Right cardiac atrium (tissue), 5 donors: ENCODE measurements at regions not wholly inside any gene's neighbourhood (a gene's known extent, or its start where the extent isn't known, plus 50 kb on each side); places are given as distances from the start of the nearest gene placed in this dataset.

Experiments used
- ATAC-seq, 2 donors: fragments of 200-7000 bp; cut with Tn5 transposase; one replicate each; pipeline versions ENCODE4 v1.8.0 to v1.9.1; 2020; ENCODE audit warnings: moderate library complexity in 2 of 2, mild to moderate bottlenecking in 1 of 2
- DNase-seq, 3 donors: peaks; one replicate each; pipeline ENCODE4 v3.0.0-alpha.2; 2020
- H3K27ac ChIP-seq: one replicate; pipeline ENCODE4 v1.5.1; 2013; ENCODE audit warnings: mild to moderate bottlenecking, low read length, control low read depth, moderate library complexity
- H3K27me3 ChIP-seq: one replicate; pipeline ENCODE4 v1.6.1; 2013; ENCODE audit not compliant: control insufficient read depth, insufficient read depth
- H3K4me1 ChIP-seq: one replicate; pipeline ENCODE4 v1.6.1; 2013; ENCODE audit warnings: low read length; ENCODE audit not compliant: control insufficient read depth, insufficient read depth
- H3K4me3 ChIP-seq: one replicate; pipeline ENCODE4 v1.5.1; 2013; ENCODE audit warnings: low read length, control low read depth
- H3K9me3 ChIP-seq: one replicate; pipeline ENCODE4 v1.6.1; 2013; ENCODE audit warnings: low read length; ENCODE audit not compliant: control insufficient read depth
- WGBS: extraction: QIAGEN DNeasy Blood & Tissue Kit; methylation state at CpG from one replicate; pipeline ENCODE4 v1.1.7; 2013; 5-methylcytosine and 5-hydroxymethylcytosine counted together
- intact Hi-C, 4 donors: fragments of 100-400 bp; cut with DNase I; formaldehyde crosslinking; loops; one replicate each; pipeline versions ENCODE4 v1.11.0 to v1.14.0; 2022 to 2023
- donor health status: healthy with polysubstance abuse.
- donor health status: DM: no; HTN: yes; CAD: no.
- donor health status: DM: no; HTN: no; CAD: no.
- donor health status: DM: no; HTN: yes; CAD: no; lungs with severe emphysema.
- donor health status: DM: yes; HTN: yes; CAD: no.

- WGBS, result 90% methylated on average over 4 of the region's 4 CpGs
- intact Hi-C loops, result no loop called here
Observed at GRCh38 chr13:34002924-34003323, 185.0 kb downstream of the RFC3 start.

GRCh38 chr13:34003656-34004055 is 185.7 kb downstream of the RFC3 start:
- intact Hi-C loops, result no loop called here
- DNase-seq (no peak), ATAC-seq (no peak)
- no peaks in the 10 kb centered on the region for H3K27me3 ChIP-seq
- H3K27ac ChIP-seq, result no peak overlapping the region
- H3K4me1 ChIP-seq, result no peaks in the 10 kb centered on the region
- no peak overlapping the region for H3K4me3 ChIP-seq
- no peaks in the 10 kb centered on the region for H3K9me3 ChIP-seq
- 54% methylated on average over 4 of the region's 4 CpGs for WGBS

More at GRCh38 chr13:34002924-34003323, 185.0 kb downstream of the RFC3 start:
- no peak overlapping the region for H3K4me3 ChIP-seq
- no peak overlapping the region for H3K27ac ChIP-seq
- H3K4me1 ChIP-seq, result no peaks in the 10 kb centered on the region
- DNase-seq (no peak), ATAC-seq (no peak)
- no peaks in the 10 kb centered on the region for H3K9me3 ChIP-seq
- H3K27me3 ChIP-seq, result no peaks in the 10 kb centered on the region

- DNase-seq (no peak), ATAC-seq (no peak)
- intact Hi-C loops, result no loop called here
- no peaks in the 10 kb centered on the region for H3K9me3 ChIP-seq
- no peaks in the 10 kb centered on the region for H3K4me1 ChIP-seq
- no peaks in the 10 kb centered on the region for H3K27me3 ChIP-seq
- 93% methylated on average over 14 of the region's 14 CpGs for WGBS
- no peak overlapping the region for H3K27ac ChIP-seq
- no peak overlapping the region for H3K4me3 ChIP-seq
Observed at GRCh38 chr13:34004676-34005075, 186.7 kb downstream of the RFC3 start.

GRCh38 chr13:34006011-34006410 is 188.1 kb downstream of the RFC3 start:
- Histone ChIP-seq H3K27me3 (no peaks in the 10 kb centered on the region), H3K4me3 (no peak overlapping the region), H3K4me1 (no peaks in the 10 kb centered on the region), H3K27ac (no peak overlapping the region), H3K9me3 (no peaks in the 10 kb centered on the region)
- no peak for ATAC-seq
- no peak for DNase-seq
- WGBS, result 74% methylated on average over 2 of the region's 2 CpGs
- intact Hi-C loops, result no loop called here

GRCh38 chr13:34011552-34012085 is 193.7 kb downstream of the RFC3 start:
- DNase-seq, result peak in 1 of 3 donors; percentile 16
- 73% methylated on average over 11 of the region's 11 CpGs for WGBS
- intact Hi-C loops, result no loop called here
- no peak for ATAC-seq
- H3K9me3 ChIP-seq, result no peaks in the 10 kb centered on the region
- H3K27ac ChIP-seq, result no peak overlapping the region
- no peaks in the 10 kb centered on the region for H3K4me1 ChIP-seq
- H3K27me3 ChIP-seq, result no peaks in the 10 kb centered on the region
- H3K4me3 ChIP-seq, result no peak overlapping the region

- DNase-seq (no peak), ATAC-seq (no peak)
- Histone ChIP-seq H3K4me3 (no peak overlapping the region), H3K27ac (no peak overlapping the region), H3K9me3 (no peaks in the 10 kb centered on the region), H3K4me1 (no peaks in the 10 kb centered on the region), H3K27me3 (no peaks in the 10 kb centered on the region)
- intact Hi-C loops, result no loop called here
- WGBS, result 65% methylated on average over 2 of the region's 2 CpGs
Observed at GRCh38 chr13:34012382-34012781, 194.4 kb downstream of the RFC3 start.

GRCh38 chr13:34013061-34013460 is 195.1 kb downstream of the RFC3 start:
- DNase-seq, result no peak
- Histone ChIP-seq H3K27ac (no peak overlapping the region), H3K4me3 (no peak overlapping the region), H3K27me3 (no peaks in the 10 kb centered on the region), H3K9me3 (no peaks in the 10 kb centered on the region), H3K4me1 (no peaks in the 10 kb centered on the region)
- no peak for ATAC-seq
- 83% methylated on average over 6 of the region's 6 CpGs for WGBS
- intact Hi-C loops, result no loop called here

GRCh38 chr13:34017231-34017630 is 199.3 kb downstream of the RFC3 start:
- H3K27me3 ChIP-seq, result no peaks in the 10 kb centered on the region
- H3K4me3 ChIP-seq, result no peak overlapping the region
- H3K27ac ChIP-seq, result no peak overlapping the region
- DNase-seq (no peak), ATAC-seq (no peak)
- H3K9me3 ChIP-seq, result no peaks in the 10 kb centered on the region
- H3K4me1 ChIP-seq, result no peaks in the 10 kb centered on the region
- intact Hi-C loops, result no loop called here
- 60% methylated on average over 4 of the region's 4 CpGs for WGBS

- Histone ChIP-seq H3K4me3 (no peak overlapping the region), H3K27ac (no peak overlapping the region), H3K4me1 (no peaks in the 10 kb centered on the region), H3K27me3 (no peaks in the 10 kb centered on the region), H3K9me3 (no peaks in the 10 kb centered on the region)
- intact Hi-C loops, result no loop called here
- ATAC-seq (no peak), DNase-seq (no peak)
- WGBS, result 70% methylated on average over 6 of the region's 6 CpGs
Observed at GRCh38 chr13:34019870-34020269, 201.9 kb downstream of the RFC3 start.

GRCh38 chr13:34020388-34020787 is 202.4 kb downstream of the RFC3 start:
- Histone ChIP-seq H3K9me3 (no peaks in the 10 kb centered on the region), H3K27me3 (no peaks in the 10 kb centered on the region), H3K27ac (no peak overlapping the region), H3K4me1 (no peaks in the 10 kb centered on the region), H3K4me3 (no peak overlapping the region)
- intact Hi-C loops, result no loop called here
- 68% methylated on average over 3 of the region's 3 CpGs for WGBS
- DNase-seq (no peak), ATAC-seq (no peak)

- intact Hi-C loops, result no loop called here
- H3K27ac ChIP-seq, result no peak overlapping the region
- ATAC-seq, result no peak
- no peaks in the 10 kb centered on the region for H3K4me1 ChIP-seq
- no peak for DNase-seq
- H3K9me3 ChIP-seq, result no peaks in the 10 kb centered on the region
- no peaks in the 10 kb centered on the region for H3K27me3 ChIP-seq
- H3K4me3 ChIP-seq, result no peak overlapping the region
Observed at GRCh38 chr13:34021619-34022018, 203.7 kb downstream of the RFC3 start.

- H3K9me3 ChIP-seq, result no peaks in the 10 kb centered on the region
- ATAC-seq (no peak), DNase-seq (no peak)
- 60% methylated on average over 1 of the region's 1 CpG for WGBS
- no peaks in the 10 kb centered on the region for H3K27me3 ChIP-seq
- H3K4me1 ChIP-seq, result no peaks in the 10 kb centered on the region
- no peak overlapping the region for H3K4me3 ChIP-seq
- intact Hi-C loops, result no loop called here
- H3K27ac ChIP-seq, result no peak overlapping the region
Observed at GRCh38 chr13:34025746-34026145, 207.8 kb downstream of the RFC3 start.
